IMR-90 (cell line): ENCODE measurements at regions not wholly inside any gene's neighbourhood (a gene's known extent, or its start where the extent isn't known, plus 50 kb on each side); places are given as distances from the start of the nearest gene placed in this dataset.

Experiments used
- ATAC-seq: fragments of 200-7000 bp; cut with Tn5 transposase; 2 replicates; pipeline ENCODE4 v1.9.1; 2020; ENCODE audit warnings: low read depth, mild to moderate bottlenecking, moderate library complexity
- BruUV-seq: library from RNA; stranded (reverse); fragments of 400-500 nt; replicated peaks from 2 replicates; lab custom pipeline; 2021; lab: Mats Ljungman, UMichigan
- CTCF ChIA-PET: fragments of 300-600 bp; formaldehyde crosslinking; extraction: SDS; loops from one replicate; lab custom pipeline; 2021; ENCODE audit warnings: antibody characterized with exemption; lab: Yijun Ruan, JAX
- POLR2A ChIA-PET: fragments of 300-600 bp; sonication (Branson Sonifier 250); formaldehyde crosslinking; loops from one replicate; lab custom pipeline; 2022; ENCODE audit warnings: antibody characterized with exemption; ENCODE audit not compliant: unreplicated experiment; lab: Charles Lee
- DNase-seq: peaks from one replicate; pipeline ENCODE4 v3.0.0; 2013
- H2AFZ ChIP-seq: replicated peaks from 2 replicates; pipeline ENCODE3; 2013; ENCODE audit warnings: low read length, mild to moderate bottlenecking; ENCODE audit not compliant: poor library complexity
- H2AK5ac ChIP-seq: 2 replicates; pipeline ENCODE4 v1.6.1; 2013; ENCODE audit warnings: low read depth, low read length, inconsistent platforms
- H2AK9ac ChIP-seq: replicated peaks from 2 replicates; pipeline ENCODE3; 2013; ENCODE audit warnings: mild to moderate bottlenecking, low read depth, low read length, moderate library complexity; ENCODE audit not compliant: poor library complexity
- H2BK120ac ChIP-seq: 2 replicates; pipeline ENCODE4 v1.6.1; 2013; ENCODE audit warnings: low read depth, low read length, inconsistent platforms
- H2BK15ac ChIP-seq: 3 replicates; pipeline ENCODE4 v1.6.1; 2013; ENCODE audit warnings: low read depth, low read length, inconsistent platforms
- H2BK20ac ChIP-seq: 2 replicates; pipeline ENCODE4 v1.6.1; 2013; ENCODE audit warnings: low read depth, mild to moderate bottlenecking, inconsistent platforms, low read length, moderate library complexity
- H2BK5ac ChIP-seq: 2 replicates; pipeline ENCODE4 v1.6.1; 2013; ENCODE audit warnings: mild to moderate bottlenecking, low read depth, low read length, inconsistent platforms; ENCODE audit not compliant: poor library complexity, severe bottlenecking
- H3K14ac ChIP-seq: replicated peaks from 2 replicates; pipeline ENCODE4 v1.6.1; 2013; ENCODE audit warnings: low read depth, low read length, inconsistent platforms
- H3K18ac ChIP-seq: 2 replicates; pipeline ENCODE4 v1.6.1; 2013; ENCODE audit warnings: low read depth, low read length, control low read depth
- H3K23ac ChIP-seq: 2 replicates; pipeline ENCODE4 v1.6.1; 2013; ENCODE audit warnings: low read depth, low read length, inconsistent platforms
- H3K27ac ChIP-seq: 2 replicates; pipeline ENCODE4 v1.5.1; 2013; ENCODE audit warnings: mild to moderate bottlenecking, control low read depth, low read length; ENCODE audit not compliant: insufficient read depth
- H3K27me3 ChIP-seq: 2 replicates; pipeline ENCODE4 v1.6.1; 2013; ENCODE audit warnings: low read length; ENCODE audit not compliant: control insufficient read depth, insufficient read depth
- H3K36me3 ChIP-seq: 2 replicates; pipeline ENCODE4 v1.6.1; 2013; ENCODE audit warnings: low read length, mixed read lengths; ENCODE audit not compliant: control insufficient read depth, insufficient read depth
- H3K4ac ChIP-seq: 2 replicates; pipeline ENCODE4 v1.6.1; 2013; ENCODE audit warnings: low read depth, low read length, inconsistent platforms
- H3K4me1 ChIP-seq: 2 replicates; pipeline ENCODE4 v1.6.1; 2013; ENCODE audit warnings: low read length, mixed read lengths; ENCODE audit not compliant: control insufficient read depth, insufficient read depth
- H3K4me2 ChIP-seq: 2 replicates; pipeline ENCODE4 v1.6.1; 2013; ENCODE audit warnings: low read depth, mild to moderate bottlenecking, control low read depth, low read length, moderate library complexity
- H3K4me3 ChIP-seq: 2 replicates; pipeline ENCODE4 v1.5.1; 2013; ENCODE audit warnings: low read depth, mild to moderate bottlenecking, control low read depth, low read length, moderate library complexity; ENCODE audit not compliant: insufficient read depth
- H3K56ac ChIP-seq: 2 replicates; pipeline ENCODE4 v1.6.1; 2013; ENCODE audit warnings: low read length, inconsistent platforms; ENCODE audit not compliant: insufficient read depth; ENCODE audit errors: extremely low read depth
- H3K79me1 ChIP-seq, 2 experiments: 2 replicates each; pipeline ENCODE4 v1.6.1; 2013; ENCODE audit warnings: low read length in 2 of 2, inconsistent platforms in 1 of 2, low read depth in 1 of 2
- H3K9ac ChIP-seq: 2 replicates; pipeline ENCODE4 v1.6.1; 2013; ENCODE audit warnings: low read depth, low read length, control low read depth
- H3K9me1 ChIP-seq: 2 replicates; pipeline ENCODE4 v1.6.1; 2013; ENCODE audit warnings: low read length, inconsistent platforms; ENCODE audit not compliant: insufficient read depth
- H3K9me3 ChIP-seq: 2 replicates; pipeline ENCODE4 v1.6.1; 2013; ENCODE audit warnings: low read length; ENCODE audit not compliant: control insufficient read depth, insufficient read depth
- H4K20me1 ChIP-seq: 2 replicates; pipeline ENCODE4 v1.6.1; 2013; ENCODE audit warnings: low read length, inconsistent platforms; ENCODE audit not compliant: insufficient read depth
- H4K5ac ChIP-seq: 2 replicates; pipeline ENCODE4 v1.6.1; 2013; ENCODE audit warnings: mild to moderate bottlenecking, low read depth, low read length, control low read depth
- H4K8ac ChIP-seq, 2 experiments: 2 replicates each; pipeline ENCODE4 v1.6.1; 2013; ENCODE audit warnings: low read depth in 2 of 2, low read length in 2 of 2, control low read depth in 1 of 2, inconsistent platforms in 1 of 2
- H4K91ac ChIP-seq: 2 replicates; pipeline ENCODE4 v1.6.1; 2013; ENCODE audit warnings: low read depth, low read length, inconsistent platforms; ENCODE audit not compliant: insufficient read depth
- CEBPB ChIP-seq: IDR thresholded peaks from 2 replicates; pipeline ENCODE4 v1.6.1; 2012; ENCODE audit warnings: low read depth, low read length, improper control_type of control experiment
- MAFK ChIP-seq: IDR thresholded peaks from 2 replicates; pipeline ENCODE4 v1.6.1; 2012; ENCODE audit warnings: low read depth, low read length, improper control_type of control experiment
- NFE2L2 ChIP-seq: fragments of 150-350 bp; IDR thresholded peaks from 2 replicates; pipeline ENCODE4 v1.6.1; 2016; ENCODE audit warnings: low read depth, mild to moderate bottlenecking, low read length
- POLR2A ChIP-seq: IDR thresholded peaks from 2 replicates; pipeline ENCODE4 v1.6.1; 2012; ENCODE audit warnings: mild to moderate bottlenecking, low read depth, low read length
- RAD21 ChIP-seq: IDR thresholded peaks from 2 replicates; pipeline ENCODE4 v1.6.1; 2012; ENCODE audit warnings: low read length, improper control_type of control experiment
- RFX5 ChIP-seq: IDR thresholded peaks from 2 replicates; pipeline ENCODE4 v1.8.0; 2012; ENCODE audit warnings: low read depth, mild to moderate bottlenecking, low read length, moderate library complexity
- WGBS, 2 experiments: methylation state at CpG; one replicate each; pipeline versions ENCODE4 v1.1.5 to v1.1.7; 2013; ENCODE audit warnings: missing lambda C conversion rate in 2 of 2; ENCODE audit not compliant: insufficient read length in 1 of 2; ENCODE audit errors: extremely low coverage in 2 of 2; 5-methylcytosine and 5-hydroxymethylcytosine counted together
- dilution Hi-C: fragments of 300-500 bp; cut with HindIII; formaldehyde crosslinking; loops from one replicate; pipeline ENCODE4 v1.14.3; 2018; ENCODE audit warnings: low sequenced_read_pairs; ENCODE audit not compliant: unreplicated experiment
- in situ Hi-C: fragments of 300-500 bp; cut with MboI; formaldehyde crosslinking; loops from 3 replicates; pipeline ENCODE4 v1.14.3; 2019; ENCODE audit warnings: low sequenced_read_pairs, inconsistent platforms, mixed read lengths
- intact Hi-C: fragments of 100-400 bp; cut with micrococcal nuclease; formaldehyde crosslinking; loops from 2 replicates; pipeline ENCODE4 v1.10.0; 2022
- TF ChIP-seq, protein P1 (sequence below): conservative IDR thresholded peaks from 2 replicates; pipeline ENCODE4 v1.5.1; 2012; ENCODE audit warnings: mild to moderate bottlenecking, low read depth, low read length, improper control_type of control experiment

DNA sequence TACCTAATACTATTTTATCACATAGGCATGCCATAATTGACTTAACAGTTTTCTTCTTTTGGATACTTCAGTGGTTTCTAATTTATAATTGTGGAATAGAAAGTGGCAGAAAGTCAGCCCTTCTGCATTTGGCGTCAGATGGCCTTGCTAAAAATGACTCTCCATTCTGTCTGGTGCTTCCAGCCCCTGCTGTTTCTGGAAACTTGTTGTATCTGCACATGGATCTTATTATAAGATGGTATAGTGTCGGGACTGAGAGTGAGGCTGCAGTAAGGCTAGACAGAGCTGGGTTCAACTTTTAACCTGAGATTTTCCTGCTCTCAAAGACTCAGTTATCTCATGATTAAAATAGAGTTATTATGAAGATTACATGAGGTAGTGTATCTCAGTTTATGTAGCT, 74.8 kb upstream of the WDR72 start:
- CTCF ChIA-PET = no interaction called here
- POLR2A ChIA-PET = no interaction called here
- TF ChIP-seq RFX5 (no peak), CEBPB (no peak), MAFK (no peak), RAD21 (no peak), POLR2A (no peak), NFE2L2 (no peak)
- TF ChIP-seq, protein P1, sequence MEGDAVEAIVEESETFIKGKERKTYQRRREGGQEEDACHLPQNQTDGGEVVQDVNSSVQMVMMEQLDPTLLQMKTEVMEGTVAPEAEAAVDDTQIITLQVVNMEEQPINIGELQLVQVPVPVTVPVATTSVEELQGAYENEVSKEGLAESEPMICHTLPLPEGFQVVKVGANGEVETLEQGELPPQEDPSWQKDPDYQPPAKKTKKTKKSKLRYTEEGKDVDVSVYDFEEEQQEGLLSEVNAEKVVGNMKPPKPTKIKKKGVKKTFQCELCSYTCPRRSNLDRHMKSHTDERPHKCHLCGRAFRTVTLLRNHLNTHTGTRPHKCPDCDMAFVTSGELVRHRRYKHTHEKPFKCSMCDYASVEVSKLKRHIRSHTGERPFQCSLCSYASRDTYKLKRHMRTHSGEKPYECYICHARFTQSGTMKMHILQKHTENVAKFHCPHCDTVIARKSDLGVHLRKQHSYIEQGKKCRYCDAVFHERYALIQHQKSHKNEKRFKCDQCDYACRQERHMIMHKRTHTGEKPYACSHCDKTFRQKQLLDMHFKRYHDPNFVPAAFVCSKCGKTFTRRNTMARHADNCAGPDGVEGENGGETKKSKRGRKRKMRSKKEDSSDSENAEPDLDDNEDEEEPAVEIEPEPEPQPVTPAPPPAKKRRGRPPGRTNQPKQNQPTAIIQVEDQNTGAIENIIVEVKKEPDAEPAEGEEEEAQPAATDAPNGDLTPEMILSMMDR = no peak

More for the DNA sequence above, 74.8 kb upstream of the WDR72 start:
- no peak overlapping the region for H2AFZ ChIP-seq
- no peak overlapping the region for H3K4me3 ChIP-seq
- in situ Hi-C loops = no loop called here
- H3K4me2 ChIP-seq = no peak overlapping the region
- DNase-seq (no peak), ATAC-seq (no peak)
- no peaks in the 10 kb centered on the region for H3K27me3 ChIP-seq
- H3K14ac ChIP-seq = no peak overlapping the region
- H3K4ac ChIP-seq = no peak overlapping the region
- no peak overlapping the region for H4K5ac ChIP-seq
- dilution Hi-C loops = no loop called here
- H3K23ac ChIP-seq = no peak overlapping the region
- H4K20me1 ChIP-seq = no peaks in the 10 kb centered on the region
- no peak overlapping the region for H3K18ac ChIP-seq
- H3K79me1 ChIP-seq = no peaks in the 10 kb centered on the region
- BruUV-seq = no TSS peak
- H3K36me3 ChIP-seq = no peaks in the 10 kb centered on the region
- no peak overlapping the region for H3K56ac ChIP-seq
- WGBS, 2 experiments = no CpG with 5 or more reads among the region's 2 CpGs
- H2AK5ac ChIP-seq = no peak overlapping the region
- H2BK120ac ChIP-seq = no peak overlapping the region
- H2AK9ac ChIP-seq = no peak overlapping the region
- H4K8ac ChIP-seq = no peak overlapping the region
- H3K27ac ChIP-seq = no peak overlapping the region
- H2BK5ac ChIP-seq = no peak overlapping the region
- no peak overlapping the region for H2BK15ac ChIP-seq
- no peak overlapping the region for H2BK20ac ChIP-seq
- intact Hi-C loops = no loop called here
- peaks cover 5% of the 10 kb centered on the region; the same call in 1 of the 2 replicates for H3K9me3 ChIP-seq
- no peak overlapping the region for H3K9ac ChIP-seq
- no peaks in the 10 kb centered on the region for H3K9me1 ChIP-seq
- H4K91ac ChIP-seq = no peak overlapping the region
- H3K4me1 ChIP-seq = no peaks in the 10 kb centered on the region
